ENCODE measurements at regions not wholly inside any gene's neighbourhood (a gene's known extent, or its start where the extent isn't known, plus 50 kb on each side); places are given as distances from the start of the nearest gene placed in this dataset.
A peak's percentile ranks its signal among the peaks of the same experiment; 100 is the strongest.

DNA sequence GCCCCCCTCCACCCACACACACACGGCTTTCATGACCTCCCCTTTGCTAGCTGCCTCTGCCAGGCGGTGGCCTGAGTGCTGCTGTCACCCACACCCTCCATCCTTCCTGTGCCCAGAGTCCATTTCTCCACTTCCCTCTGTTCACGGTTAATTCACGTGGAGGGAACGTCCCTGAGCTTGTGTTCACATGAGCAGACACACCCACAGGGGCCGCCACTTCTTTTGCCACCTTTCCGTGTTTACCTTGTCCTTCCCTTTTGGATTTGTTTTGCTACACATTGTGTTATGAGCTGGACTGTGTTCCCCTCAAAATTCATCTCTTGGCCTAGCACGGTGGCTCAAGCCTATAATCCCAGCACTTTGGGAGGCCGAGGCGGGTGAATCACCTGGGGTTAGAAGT, 128.0 kb downstream of the ETS2 start:
- peaks cover 38% of the 10 kb centered on the region for H3K27me3 Mint-ChIP-seq
- no peak overlapping the region for H3K4me3 Mint-ChIP-seq
- H3K36me3 Mint-ChIP-seq (ENCODE audit: low read depth), result no peaks in the 10 kb centered on the region
- no peak overlapping the region for H3K27ac Mint-ChIP-seq
- H3K4me1 Mint-ChIP-seq (ENCODE audit: low read depth), result peaks cover 49% of the 10 kb centered on the region
- intact Hi-C loops (cut with micrococcal nuclease), result no loop called here
- H3K9me3 Mint-ChIP-seq, result peaks cover 12% of the 10 kb centered on the region

DNA sequence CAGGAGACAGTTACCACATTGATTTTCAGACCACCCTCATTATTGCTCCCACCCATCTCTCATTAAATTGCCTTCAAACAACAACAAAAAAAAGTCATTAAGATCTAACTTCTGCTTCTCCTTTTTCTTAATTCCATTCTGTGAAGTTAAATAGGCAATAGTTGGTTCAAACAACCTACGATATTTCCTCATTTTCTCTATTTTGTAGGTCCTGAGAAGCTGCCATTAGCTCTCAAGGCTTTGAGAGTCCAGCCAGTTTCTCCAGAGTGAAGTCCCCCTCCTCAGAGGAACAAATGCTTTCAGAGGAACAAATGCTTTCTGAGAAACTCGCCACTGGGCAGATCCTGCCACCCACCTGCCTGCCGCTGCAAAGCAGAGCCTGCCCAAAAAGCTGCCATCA, 125.6 kb downstream of the ETS2 start:
- intact Hi-C loops (cut with micrococcal nuclease), result no loop called here
- Mint-ChIP-seq H3K9me3 (peaks cover 12% of the 10 kb centered on the region), H3K27ac (peak overlapping the region; percentile 75), H3K36me3 (ENCODE audit: low read depth) (no peaks in the 10 kb centered on the region), H3K27me3 (peaks cover 30% of the 10 kb centered on the region), H3K4me3 (peak overlapping the region; percentile 24), H3K4me1 (ENCODE audit: low read depth) (peaks cover 47% of the 10 kb centered on the region)

DNA sequence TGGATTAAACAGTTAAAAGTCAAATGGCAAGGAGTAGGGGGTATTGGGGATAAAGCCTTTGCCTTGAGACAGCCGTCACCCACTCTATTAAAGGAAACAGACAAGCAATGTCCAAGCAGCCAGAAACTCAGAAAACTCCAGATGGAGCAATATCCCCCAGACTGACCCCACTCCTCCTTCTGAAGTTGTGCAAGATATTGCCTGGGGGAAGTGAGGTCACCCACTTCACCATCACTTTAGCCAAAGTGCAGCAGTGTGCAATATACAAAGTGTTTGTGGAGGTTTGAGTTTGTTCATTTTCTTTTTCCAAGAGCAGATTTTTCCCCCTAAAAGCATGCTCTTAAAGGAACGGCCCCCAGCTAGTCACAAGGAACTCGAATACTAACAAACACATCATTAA, 125.1 kb downstream of the ETS2 start:
- peak overlapping the region; percentile 75 for H3K27ac Mint-ChIP-seq
- H3K4me1 Mint-ChIP-seq (ENCODE audit: low read depth), result peaks cover 47% of the 10 kb centered on the region
- peaks cover 12% of the 10 kb centered on the region for H3K9me3 Mint-ChIP-seq
- H3K4me3 Mint-ChIP-seq, result peak overlapping the region; percentile 24
- no peaks in the 10 kb centered on the region for H3K36me3 Mint-ChIP-seq (ENCODE audit: low read depth)
- intact Hi-C loops (cut with micrococcal nuclease), result no loop called here
- peaks cover 28% of the 10 kb centered on the region for H3K27me3 Mint-ChIP-seq

DNA sequence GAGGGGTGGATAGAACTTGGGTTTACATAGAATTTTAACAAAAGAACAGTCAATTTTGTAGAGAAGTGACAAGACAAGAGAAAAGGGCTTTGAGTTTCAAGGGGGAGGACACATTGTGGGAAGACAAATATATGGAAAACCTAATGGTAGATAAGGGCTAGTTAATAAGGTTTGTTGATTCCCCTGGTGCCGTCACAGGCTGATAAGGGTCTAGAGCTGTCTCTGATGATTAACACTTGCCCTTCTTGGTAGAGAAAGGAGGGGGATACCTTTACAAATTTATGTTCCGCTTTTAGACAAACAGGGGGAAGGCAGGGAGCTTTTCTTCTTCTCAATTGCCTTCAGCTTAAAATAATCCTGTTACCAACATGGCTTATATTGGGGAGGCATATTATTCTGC, 124.3 kb downstream of the ETS2 start:
- Mint-ChIP-seq H3K36me3 (ENCODE audit: low read depth) (no peaks in the 10 kb centered on the region), H3K27me3 (peaks cover 25% of the 10 kb centered on the region), H3K27ac (no peak overlapping the region), H3K9me3 (peaks cover 12% of the 10 kb centered on the region), H3K4me3 (no peak overlapping the region), H3K4me1 (ENCODE audit: low read depth) (peaks cover 52% of the 10 kb centered on the region)
- intact Hi-C loops (cut with micrococcal nuclease), result no loop called here

DNA sequence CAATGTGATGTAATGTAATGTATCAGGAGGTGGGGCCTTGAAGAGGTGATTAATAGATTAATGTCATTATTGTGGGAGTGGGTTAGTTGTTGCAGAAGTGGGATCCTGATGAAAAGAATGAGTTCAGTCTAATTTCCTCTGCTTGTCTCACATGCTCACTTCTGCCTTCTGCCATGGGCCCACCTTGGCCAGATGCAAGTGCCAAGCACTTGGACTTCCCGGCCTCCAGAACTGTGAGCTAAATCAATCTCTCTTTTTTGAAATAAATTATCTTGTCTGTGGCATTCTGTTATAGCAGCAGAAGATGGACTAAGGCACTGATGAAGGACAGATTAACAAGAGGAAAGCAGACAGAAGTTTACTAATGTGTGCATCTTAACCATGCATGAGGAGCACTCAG, 123.9 kb downstream of the ETS2 start:
- no peak overlapping the region for H3K4me3 Mint-ChIP-seq

DNA sequence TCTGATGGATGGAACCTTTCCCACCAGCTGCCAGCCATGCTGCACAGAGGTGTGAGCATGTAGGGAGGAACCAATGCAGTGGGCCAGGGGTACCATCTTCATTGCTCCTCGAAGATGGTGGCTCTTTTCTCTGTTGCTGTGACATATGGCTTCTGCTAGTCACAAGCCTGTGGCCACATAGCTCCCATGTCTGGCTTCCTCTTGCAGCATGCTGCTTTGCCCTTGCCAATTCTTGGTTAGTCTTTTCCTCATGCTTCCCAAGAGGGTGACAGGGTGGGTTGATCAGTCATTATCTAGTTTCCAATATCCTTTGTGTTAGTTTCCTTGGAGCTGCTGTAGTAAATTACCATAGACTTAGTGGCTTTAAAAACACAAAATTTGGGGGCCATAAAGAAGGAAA, 123.4 kb downstream of the ETS2 start:
- H3K36me3 Mint-ChIP-seq (ENCODE audit: low read depth), result no peaks in the 10 kb centered on the region
- peaks cover 29% of the 10 kb centered on the region for H3K27me3 Mint-ChIP-seq
- H3K27ac Mint-ChIP-seq, result no peak overlapping the region
- peaks cover 52% of the 10 kb centered on the region for H3K4me1 Mint-ChIP-seq (ENCODE audit: low read depth)
- H3K9me3 Mint-ChIP-seq, result peaks cover 12% of the 10 kb centered on the region
- no peak overlapping the region for H3K4me3 Mint-ChIP-seq
- intact Hi-C loops (cut with micrococcal nuclease), result no loop called here

More for the DNA sequence above, 123.9 kb downstream of the ETS2 start:
- Mint-ChIP-seq H3K4me1 (ENCODE audit: low read depth) (peaks cover 52% of the 10 kb centered on the region), H3K27ac (no peak overlapping the region), H3K36me3 (ENCODE audit: low read depth) (no peaks in the 10 kb centered on the region), H3K27me3 (peaks cover 29% of the 10 kb centered on the region), H3K9me3 (peaks cover 12% of the 10 kb centered on the region)
- intact Hi-C loops (cut with micrococcal nuclease), result no loop called here

DNA sequence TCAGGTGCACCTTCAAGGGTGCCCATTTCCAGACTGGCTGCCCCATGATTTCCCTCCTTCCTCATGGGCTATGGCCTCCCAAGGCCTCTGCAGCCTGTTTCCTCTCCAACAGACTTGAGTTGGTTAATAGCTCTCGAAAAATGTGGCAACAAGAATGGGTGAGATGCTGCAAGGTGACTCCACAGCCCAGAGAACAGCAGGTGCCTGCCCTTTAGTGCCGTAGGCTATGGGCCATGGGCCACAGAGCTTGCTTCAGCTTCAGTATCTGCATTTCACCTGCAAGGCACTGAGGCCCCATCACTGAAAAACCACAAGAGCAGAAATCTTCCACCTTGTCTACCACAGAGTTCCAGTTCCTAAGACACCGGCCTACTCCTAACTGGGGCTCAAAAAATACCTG, 122.0 kb downstream of the ETS2 start:
- no peaks in the 10 kb centered on the region for H3K36me3 Mint-ChIP-seq (ENCODE audit: low read depth)
- peaks cover 12% of the 10 kb centered on the region for H3K9me3 Mint-ChIP-seq
- peaks cover 28% of the 10 kb centered on the region for H3K27me3 Mint-ChIP-seq
- H3K27ac Mint-ChIP-seq, result no peak overlapping the region
- no peak overlapping the region for H3K4me3 Mint-ChIP-seq
- intact Hi-C loops (cut with micrococcal nuclease), result no loop called here
- peaks cover 42% of the 10 kb centered on the region for H3K4me1 Mint-ChIP-seq (ENCODE audit: low read depth)

DNA sequence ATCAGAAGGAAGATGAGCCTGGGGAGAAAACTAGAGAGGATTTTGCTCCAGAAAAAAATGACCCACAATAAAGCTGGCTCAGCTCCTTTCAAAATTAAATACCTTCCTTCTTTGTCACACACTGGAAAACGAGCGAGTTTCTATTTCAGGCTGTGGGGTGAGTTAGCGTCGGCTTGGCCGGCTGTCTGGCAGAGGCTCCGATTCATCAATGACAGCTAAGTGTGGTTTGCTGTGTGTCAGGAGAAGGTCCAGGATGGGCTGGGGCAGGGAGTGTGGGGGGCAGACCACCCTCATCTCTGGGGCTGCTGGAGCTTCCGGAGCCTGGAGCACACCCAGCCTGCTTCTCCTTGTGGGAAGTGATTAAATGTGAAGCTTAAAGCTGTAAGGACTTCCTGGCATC, 120.2 kb downstream of the ETS2 start:
- Mint-ChIP-seq H3K27me3 (peaks cover 29% of the 10 kb centered on the region), H3K4me1 (ENCODE audit: low read depth) (peaks cover 27% of the 10 kb centered on the region), H3K27ac (peak overlapping the region; percentile 83), H3K9me3 (peaks cover 12% of the 10 kb centered on the region), H3K36me3 (ENCODE audit: low read depth) (no peaks in the 10 kb centered on the region), H3K4me3 (peak overlapping the region; percentile 86)
- intact Hi-C loops (cut with micrococcal nuclease), result no loop called here

DNA sequence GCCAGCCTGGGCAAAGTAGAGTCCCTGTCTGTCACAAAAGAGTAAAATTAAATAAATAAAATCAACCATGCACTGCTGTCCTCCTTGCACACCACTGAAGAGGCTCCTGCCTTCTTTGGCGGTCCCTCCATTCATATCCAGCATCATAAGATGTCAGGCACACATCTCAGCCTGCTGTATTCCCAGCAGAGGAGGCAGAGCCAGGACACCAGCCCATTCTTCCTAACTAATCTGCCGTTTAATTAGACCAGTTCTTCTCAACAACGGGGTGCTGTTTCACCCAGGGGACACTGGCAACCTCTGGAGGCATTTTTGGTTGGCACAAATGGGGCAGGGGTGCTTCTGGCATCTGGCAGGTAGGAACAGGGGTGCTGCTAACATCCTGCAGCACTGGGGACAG, 119.7 kb downstream of the ETS2 start:
- Mint-ChIP-seq H3K27me3 (peaks cover 33% of the 10 kb centered on the region), H3K4me3 (peak overlapping the region; percentile 86), H3K36me3 (ENCODE audit: low read depth) (no peaks in the 10 kb centered on the region), H3K27ac (peak overlapping the region; percentile 83), H3K9me3 (peaks cover 12% of the 10 kb centered on the region), H3K4me1 (ENCODE audit: low read depth) (peaks cover 23% of the 10 kb centered on the region)
- intact Hi-C loops (cut with micrococcal nuclease), result no loop called here

DNA sequence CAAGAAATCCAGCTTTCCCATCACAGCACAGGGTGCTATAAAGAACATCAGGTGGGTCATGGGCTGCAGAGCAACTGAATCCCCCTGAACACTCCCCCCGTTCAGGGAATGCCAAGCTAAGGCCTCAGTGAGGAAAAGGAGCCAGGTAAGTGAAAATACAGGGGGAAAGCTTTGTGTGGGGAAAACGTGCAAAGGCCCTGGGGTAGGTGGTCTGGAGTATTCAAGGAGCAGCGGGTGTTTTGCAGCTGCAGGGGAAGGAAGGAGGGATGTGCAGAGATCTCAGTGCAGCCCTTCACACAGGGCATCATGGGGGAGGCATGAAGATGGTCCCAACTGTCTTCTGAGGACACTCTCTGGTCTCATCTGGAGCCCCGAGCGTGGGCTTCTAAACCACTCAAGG, 119.2 kb downstream of the ETS2 start:
- intact Hi-C loops (cut with micrococcal nuclease), result no loop called here
- Mint-ChIP-seq H3K4me1 (ENCODE audit: low read depth) (peaks cover 17% of the 10 kb centered on the region), H3K36me3 (ENCODE audit: low read depth) (no peaks in the 10 kb centered on the region), H3K9me3 (peaks cover 9% of the 10 kb centered on the region), H3K4me3 (no peak overlapping the region), H3K27me3 (peaks cover 32% of the 10 kb centered on the region), H3K27ac (peak overlapping the region; percentile 83)

DNA sequence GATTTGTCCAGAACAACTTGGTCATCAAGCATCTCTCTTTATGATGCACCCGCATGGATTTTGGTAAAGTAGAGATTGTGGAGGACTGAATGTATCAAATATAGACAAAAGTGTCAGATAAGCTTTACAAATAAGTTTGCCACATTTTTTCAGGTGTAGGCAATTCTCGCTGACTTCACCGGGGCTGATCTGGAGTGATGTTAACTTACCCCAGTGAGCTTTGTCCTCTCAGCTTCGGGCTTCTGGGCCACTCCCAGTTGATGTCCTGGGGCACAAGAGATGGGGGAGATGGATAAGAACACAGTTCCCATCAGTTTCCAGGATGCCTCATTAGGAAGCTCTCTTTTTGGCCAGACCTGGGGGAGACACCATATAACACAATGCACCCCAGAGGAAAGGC, 117.7 kb downstream of the ETS2 start:
- Mint-ChIP-seq H3K4me1 (ENCODE audit: low read depth) (peaks cover 19% of the 10 kb centered on the region), H3K4me3 (no peak overlapping the region), H3K9me3 (no peaks in the 10 kb centered on the region), H3K36me3 (ENCODE audit: low read depth) (no peaks in the 10 kb centered on the region), H3K27me3 (peaks cover 34% of the 10 kb centered on the region), H3K27ac (no peak overlapping the region)
- intact Hi-C loops (cut with micrococcal nuclease), result no loop called here

DNA sequence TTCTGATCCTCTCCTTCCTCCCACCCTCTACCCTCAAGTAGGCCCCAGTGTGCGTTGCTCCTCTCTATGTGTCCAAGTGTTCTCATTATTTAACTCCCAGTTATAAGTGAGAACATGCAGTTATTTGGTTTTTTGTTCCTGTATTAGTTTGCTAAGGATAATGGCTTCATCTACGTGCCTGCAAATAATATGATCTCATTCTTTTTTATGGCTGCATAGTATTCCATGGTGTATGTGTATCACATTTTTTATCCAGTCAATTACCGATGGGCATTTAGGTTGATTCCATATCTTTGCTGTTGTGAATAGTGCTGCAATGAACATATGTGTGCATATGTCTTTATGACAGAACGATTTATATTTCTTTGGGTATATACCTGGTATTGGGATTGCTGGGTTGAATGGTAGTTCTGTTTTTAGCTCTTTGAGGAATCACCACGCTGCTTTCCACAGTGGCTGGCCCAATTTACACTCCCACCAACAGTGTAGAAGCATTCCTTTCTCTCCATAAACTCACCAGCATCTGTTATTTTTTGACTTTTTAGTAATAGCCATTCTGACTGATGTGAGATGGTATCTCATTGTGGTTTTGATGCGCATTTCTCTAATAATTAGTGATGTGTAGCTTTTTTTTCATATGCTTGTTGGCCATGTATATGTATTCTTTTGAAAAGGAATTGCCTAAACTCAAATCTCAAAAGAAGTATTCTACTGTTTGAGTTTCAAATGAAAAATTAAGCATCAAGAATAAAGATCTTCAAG, 116.9 kb downstream of the ETS2 start:
- Mint-ChIP-seq H3K36me3 (ENCODE audit: low read depth) (no peaks in the 10 kb centered on the region), H3K9me3 (no peaks in the 10 kb centered on the region), H3K27ac (no peak overlapping the region), H3K4me1 (ENCODE audit: low read depth) (peaks cover 23% of the 10 kb centered on the region), H3K27me3 (peaks cover 29% of the 10 kb centered on the region), H3K4me3 (no peak overlapping the region)
- intact Hi-C loops (cut with micrococcal nuclease), result no loop called here

DNA sequence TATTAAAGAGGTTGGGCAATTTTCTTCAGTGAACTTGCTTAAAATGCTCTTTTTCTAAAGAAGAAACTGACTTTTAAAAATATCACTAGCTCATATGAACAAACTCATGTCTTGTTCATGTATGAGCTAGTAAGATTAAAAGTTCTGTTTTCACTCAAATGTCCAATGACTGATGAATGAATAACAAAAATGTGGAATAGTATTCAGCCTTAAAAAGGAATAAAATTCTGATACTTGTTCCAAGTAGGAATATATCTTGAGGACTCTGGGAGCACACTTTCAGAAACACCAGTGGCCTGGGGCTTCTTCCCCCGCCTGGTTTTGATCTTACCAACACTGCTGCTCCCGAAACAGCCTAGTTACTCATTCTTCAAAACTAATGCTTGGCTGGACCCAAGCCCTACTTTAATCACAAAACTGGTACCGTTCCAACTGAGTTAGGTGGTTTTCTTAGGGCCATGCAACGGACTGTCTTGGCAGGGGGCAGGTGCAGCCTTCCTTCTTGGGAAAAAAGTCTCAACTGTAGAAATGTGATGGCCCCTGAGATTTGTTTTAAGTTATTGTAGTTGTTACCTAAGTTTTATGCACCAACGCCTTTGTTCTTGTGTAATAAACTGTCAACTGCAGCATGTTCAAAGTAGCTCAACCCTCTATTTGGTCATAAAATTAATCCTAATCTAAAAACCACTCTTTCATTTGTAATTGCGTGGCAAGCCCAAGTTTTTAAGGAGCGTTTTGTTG, 116.0 kb downstream of the ETS2 start:
- H3K36me3 Mint-ChIP-seq (ENCODE audit: low read depth), result no peaks in the 10 kb centered on the region
- H3K27me3 Mint-ChIP-seq, result peaks cover 29% of the 10 kb centered on the region

DNA sequence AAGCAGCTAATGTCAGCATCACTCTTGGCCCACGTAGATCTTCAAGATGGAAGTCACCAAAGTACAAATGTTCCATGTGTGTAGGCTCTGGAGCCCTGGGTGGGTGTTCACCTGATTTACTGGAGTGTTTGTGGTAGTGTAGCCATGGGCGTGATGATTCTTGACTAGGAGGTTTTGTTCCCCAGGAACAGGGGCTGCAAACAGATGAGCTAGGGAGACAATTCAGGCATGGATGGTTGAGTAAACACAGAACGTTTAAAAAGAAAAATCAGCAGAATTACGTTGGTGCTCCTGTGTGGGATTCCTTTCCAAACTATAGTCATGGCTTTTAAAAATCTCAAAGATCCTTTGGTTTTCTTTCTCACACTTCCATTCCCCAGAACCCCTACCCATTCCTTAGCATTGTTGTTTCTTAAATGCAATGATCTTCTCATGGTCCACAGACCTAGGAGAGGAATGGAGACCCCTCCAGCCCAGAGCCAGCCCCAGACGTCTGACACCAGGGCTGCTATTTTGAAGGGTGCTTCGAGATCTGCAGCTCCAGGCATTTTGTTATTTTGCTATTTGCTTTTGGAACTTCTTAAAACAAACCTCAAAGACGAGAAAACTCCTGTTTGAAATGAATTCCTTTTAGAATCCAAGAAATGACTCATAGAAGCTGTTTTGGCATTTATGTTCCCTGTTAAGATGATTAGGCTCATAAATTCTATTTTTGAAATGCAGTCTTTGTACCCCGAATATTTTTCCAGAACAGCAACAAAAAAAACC, 115.1 kb downstream of the ETS2 start:
- intact Hi-C loops (cut with micrococcal nuclease), result no loop called here
- Mint-ChIP-seq H3K27me3 (peaks cover 29% of the 10 kb centered on the region), H3K9me3 (no peaks in the 10 kb centered on the region), H3K4me1 (ENCODE audit: low read depth) (peaks cover 17% of the 10 kb centered on the region), H3K36me3 (ENCODE audit: low read depth) (no peaks in the 10 kb centered on the region), H3K27ac (no peak overlapping the region), H3K4me3 (no peak overlapping the region)

More for the DNA sequence above, 116.0 kb downstream of the ETS2 start:
- Mint-ChIP-seq H3K27ac (no peak overlapping the region), H3K4me1 (ENCODE audit: low read depth) (peaks cover 26% of the 10 kb centered on the region), H3K4me3 (no peak overlapping the region), H3K9me3 (no peaks in the 10 kb centered on the region)
- intact Hi-C loops (cut with micrococcal nuclease), result no loop called here
